GM13976 (cell line): ENCODE measurements at regions not wholly inside any gene's neighbourhood (a gene's known extent, or its start where the extent isn't known, plus 50 kb on each side); places are given as distances from the start of the nearest gene placed in this dataset.

Experiments
- DNase-seq: peaks from one replicate; pipeline ENCODE4 v3.0.0; 2012; ENCODE audit warnings: low spot score
- in situ Hi-C: fragments of 300-500 bp; cut with MboI; formaldehyde crosslinking; loops from one replicate; pipeline ENCODE4 v1.12.0; 2022; ENCODE audit warnings: low sequenced_read_pairs, mixed read lengths, inconsistent platforms; ENCODE audit not compliant: unreplicated experiment
- TF ChIP-seq, protein P1 (sequence below): IDR thresholded peaks from 2 replicates; pipeline ENCODE4 v1.5.1; 2012; ENCODE audit warnings: borderline replicate concordance, mild to moderate bottlenecking; ENCODE audit not compliant: insufficient read depth; ENCODE audit errors: extremely low read depth, missing control alignments, control extremely low read depth

DNA sequence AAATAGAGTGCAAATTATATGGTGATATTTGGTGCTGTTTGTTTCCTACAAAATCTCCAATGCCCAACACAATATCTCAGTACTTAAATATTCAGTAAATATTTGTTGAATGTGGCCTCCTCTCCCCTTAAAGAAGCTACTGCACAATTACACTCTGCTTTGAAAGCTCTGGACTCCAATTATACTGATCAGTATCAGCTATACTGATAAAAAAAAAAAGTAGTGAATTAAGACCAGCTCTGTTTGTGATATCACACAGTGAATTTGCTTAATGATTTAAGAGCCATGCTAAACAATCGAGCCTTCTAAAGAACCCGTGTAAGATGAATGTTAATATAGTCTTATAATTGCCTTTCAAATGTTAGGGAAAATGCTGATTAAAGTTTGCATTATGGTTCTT lies 543.2 kb upstream of the API5 start:
- TF ChIP-seq, protein P1, sequence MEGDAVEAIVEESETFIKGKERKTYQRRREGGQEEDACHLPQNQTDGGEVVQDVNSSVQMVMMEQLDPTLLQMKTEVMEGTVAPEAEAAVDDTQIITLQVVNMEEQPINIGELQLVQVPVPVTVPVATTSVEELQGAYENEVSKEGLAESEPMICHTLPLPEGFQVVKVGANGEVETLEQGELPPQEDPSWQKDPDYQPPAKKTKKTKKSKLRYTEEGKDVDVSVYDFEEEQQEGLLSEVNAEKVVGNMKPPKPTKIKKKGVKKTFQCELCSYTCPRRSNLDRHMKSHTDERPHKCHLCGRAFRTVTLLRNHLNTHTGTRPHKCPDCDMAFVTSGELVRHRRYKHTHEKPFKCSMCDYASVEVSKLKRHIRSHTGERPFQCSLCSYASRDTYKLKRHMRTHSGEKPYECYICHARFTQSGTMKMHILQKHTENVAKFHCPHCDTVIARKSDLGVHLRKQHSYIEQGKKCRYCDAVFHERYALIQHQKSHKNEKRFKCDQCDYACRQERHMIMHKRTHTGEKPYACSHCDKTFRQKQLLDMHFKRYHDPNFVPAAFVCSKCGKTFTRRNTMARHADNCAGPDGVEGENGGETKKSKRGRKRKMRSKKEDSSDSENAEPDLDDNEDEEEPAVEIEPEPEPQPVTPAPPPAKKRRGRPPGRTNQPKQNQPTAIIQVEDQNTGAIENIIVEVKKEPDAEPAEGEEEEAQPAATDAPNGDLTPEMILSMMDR: no peak
- no peak for DNase-seq
- in situ Hi-C loops: loop anchor here (25.0 kb wide), 1 partner anchor 519 kb away; no protein-coding TSS in a partner anchor

DNA sequence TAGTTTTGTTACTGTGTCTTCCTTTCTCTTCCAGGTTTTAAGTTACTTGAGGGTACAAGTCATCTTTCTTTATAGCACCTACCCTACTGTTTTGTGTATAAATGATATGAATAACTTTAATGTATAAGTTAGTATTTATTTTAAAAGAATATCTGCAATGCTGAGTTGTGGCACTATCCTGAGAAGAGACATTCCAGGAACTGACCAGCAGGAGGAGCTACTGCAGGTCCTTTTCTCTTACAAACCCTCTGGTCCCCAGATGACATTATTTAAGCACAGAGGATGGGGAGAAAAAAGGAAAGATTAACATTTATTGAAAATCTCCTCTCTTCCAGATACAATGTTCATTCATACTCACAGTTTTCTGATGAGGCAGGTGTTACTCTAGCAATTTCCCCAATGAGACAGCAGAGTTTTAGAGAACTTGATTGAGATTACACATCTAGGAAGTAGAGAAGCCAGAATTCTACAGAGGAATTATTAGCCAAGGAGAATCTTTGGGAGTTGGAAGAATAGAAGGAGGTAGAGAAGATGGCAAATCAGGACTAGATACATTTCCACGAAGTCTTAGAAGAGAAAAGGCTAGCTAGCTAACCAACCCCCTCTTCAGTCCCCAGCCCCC lies 541.2 kb upstream of the API5 start:
- TF ChIP-seq, protein P1: peak; percentile 72
- in situ Hi-C loops: loop anchor here (25.0 kb wide), 1 partner anchor 517 kb away; no protein-coding TSS in a partner anchor
- peak; percentile 24 for DNase-seq

DNA sequence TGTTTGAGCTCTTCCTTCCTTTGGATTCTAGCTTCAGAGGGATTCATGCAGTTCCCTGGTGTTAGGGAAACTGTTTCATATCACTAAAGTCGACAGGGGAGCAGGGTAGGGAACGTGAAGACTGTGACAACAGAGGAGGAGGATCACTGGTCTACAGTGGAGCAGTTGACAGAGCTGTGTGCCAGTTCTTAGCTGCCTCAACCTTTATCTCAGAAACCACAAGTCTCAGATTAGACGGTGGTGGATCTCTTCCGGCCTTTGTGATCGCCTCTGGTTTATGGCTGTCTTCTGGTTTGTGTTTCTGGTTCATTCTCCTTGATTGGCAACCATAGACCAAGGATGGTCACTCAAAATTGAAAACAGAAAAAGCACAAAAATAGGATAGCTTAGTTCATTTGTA lies 538.9 kb upstream of the API5 start:
- in situ Hi-C loops: loop anchor here (25.0 kb wide), 1 partner anchor 514 kb away; no protein-coding TSS in a partner anchor
- DNase-seq: no peak
- TF ChIP-seq, protein P1: no peak

DNA sequence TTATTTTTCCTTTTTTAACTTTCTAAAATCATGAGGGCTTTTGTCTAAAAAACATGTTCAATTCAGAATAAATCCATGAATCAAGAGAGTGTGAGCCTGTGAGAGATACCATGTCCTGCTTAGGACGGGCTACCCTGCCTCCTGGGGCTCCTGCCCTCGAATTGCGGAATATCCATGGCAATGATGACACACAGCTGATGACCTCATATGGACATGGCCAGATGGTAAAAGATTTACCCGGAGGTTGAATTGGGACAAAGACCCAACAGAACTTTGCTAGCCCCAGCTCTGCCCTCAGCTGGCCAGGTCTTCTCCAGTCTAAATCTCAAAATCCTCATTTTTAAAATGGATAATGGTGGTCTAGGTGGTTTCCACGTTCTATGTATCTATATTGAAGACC lies 538.1 kb upstream of the API5 start:
- TF ChIP-seq, protein P1: no peak
- DNase-seq: no peak
- in situ Hi-C loops: loop anchor here (25.0 kb wide), 1 partner anchor 514 kb away; no protein-coding TSS in a partner anchor

DNA sequence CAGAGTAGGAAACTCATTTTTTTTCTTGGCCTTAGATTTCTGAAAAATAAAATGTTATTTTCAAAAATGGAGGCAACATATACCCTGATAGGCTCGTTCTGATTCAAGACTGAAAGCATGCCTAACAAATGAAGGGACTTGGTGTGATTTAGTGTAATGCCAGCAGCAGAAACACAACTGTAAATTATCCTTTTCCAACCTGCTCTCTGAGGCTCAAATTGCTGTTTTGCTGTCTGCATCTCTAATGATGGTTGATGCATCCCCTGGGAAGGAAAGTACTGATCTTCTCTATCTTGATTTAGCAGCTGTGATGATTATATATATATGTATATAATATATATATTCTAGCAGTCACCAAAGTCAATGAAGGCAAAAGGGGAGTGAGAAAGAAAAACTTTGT lies 537.2 kb upstream of the API5 start:
- TF ChIP-seq, protein P1: no peak
- no peak for DNase-seq
- in situ Hi-C loops: loop anchor here (25.0 kb wide), 1 partner anchor 513 kb away; no protein-coding TSS in a partner anchor

DNA sequence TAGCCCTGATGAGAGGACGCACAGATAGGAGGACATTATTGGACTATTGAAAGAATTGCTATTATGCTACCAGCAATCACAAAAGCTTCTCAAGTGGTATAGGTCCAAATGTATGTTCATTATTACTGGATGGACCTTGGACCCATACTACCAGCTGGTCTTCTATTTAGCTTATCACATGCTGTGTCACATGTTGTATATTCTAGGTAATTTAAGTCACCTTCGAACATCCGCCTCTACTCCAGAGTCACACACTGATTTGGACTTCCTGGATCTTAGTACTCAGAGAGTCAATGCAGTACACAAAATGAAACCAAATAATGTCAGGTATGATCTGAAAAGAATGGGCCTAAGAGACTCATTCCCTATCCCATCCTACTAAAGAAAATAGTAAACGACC lies 534.0 kb upstream of the API5 start:
- in situ Hi-C loops: no loop called here

More for the DNA sequence above, 534.0 kb upstream of the API5 start:
- TF ChIP-seq, protein P1: no peak
- DNase-seq: no peak
